HEK293 (cell line): ENCODE measurements at regions not wholly inside any gene's neighbourhood (a gene's known extent, or its start where the extent isn't known, plus 50 kb on each side); places are given as distances from the start of the nearest gene placed in this dataset.

Experiments used
- CTCF ChIA-PET: fragments of 350-600 bp; formaldehyde crosslinking; extraction: SDS; loops from one replicate; lab custom pipeline; 2021; ENCODE audit warnings: antibody characterized with exemption; lab: Yijun Ruan, JAX
- POLR2A ChIA-PET: fragments of 300-600 bp; formaldehyde crosslinking; extraction: SDS; loops from one replicate; lab custom pipeline; 2020; ENCODE audit warnings: antibody characterized with exemption, inconsistent platforms; lab: Yijun Ruan, JAX
- H3K27ac ChIP-seq: fragments of 200-500 bp; sonication (Bioruptor generic); 2 replicates; pipeline ENCODE4 v1.5.1; 2014; ENCODE audit warnings: low read depth, low read length, control low read depth, inconsistent platforms; ENCODE audit errors: extremely low read depth
- H3K36me3 ChIP-seq, 2 experiments: fragments of 200-500 bp in 1 of 2; sonication (Bioruptor generic) in 1 of 2; 1 replicate in 1 of 2; 2 replicates in 1 of 2; pipeline ENCODE4 v1.5.1; 2014 to 2017; ENCODE audit warnings: inconsistent platforms in 2 of 2, low read length in 2 of 2; ENCODE audit not compliant: control insufficient read depth in 2 of 2, insufficient read depth in 1 of 2
- H3K4me1 ChIP-seq: fragments of 200-500 bp; sonication (Bioruptor generic); 2 replicates; pipeline ENCODE4 v1.5.1; 2014; ENCODE audit warnings: mild to moderate bottlenecking, low read length, inconsistent platforms; ENCODE audit not compliant: control insufficient read depth, insufficient read depth
- H3K4me3 ChIP-seq: 2 replicates; pipeline ENCODE4 v1.5.1; 2011; ENCODE audit warnings: low read depth, mild to moderate bottlenecking, control low read depth, low read length, moderate library complexity
- H3K9me3 ChIP-seq: fragments of 200-500 bp; sonication (Bioruptor generic); 2 replicates; pipeline ENCODE4 v1.5.1; 2014; ENCODE audit warnings: low read depth, low read length, inconsistent platforms; ENCODE audit not compliant: control insufficient read depth, insufficient read depth
- GLI2 ChIP-seq: fragments of 450-650 bp; formaldehyde crosslinking; IDR thresholded peaks from 2 replicates; pipeline ENCODE4; 2017; ENCODE audit warnings: missing biosample characterization, missing genetic modification characterization, low read depth, borderline replicate concordance
- HIC1 ChIP-seq: fragments of 450-650 bp; formaldehyde crosslinking; IDR thresholded peaks from 2 replicates; pipeline ENCODE4 v1.5.1; 2016; ENCODE audit warnings: missing biosample characterization, missing genetic modification characterization
- INSM2 ChIP-seq: fragments of 450-650 bp; formaldehyde crosslinking; IDR thresholded peaks from 2 replicates; pipeline ENCODE4 v1.5.1; 2016; ENCODE audit warnings: missing biosample characterization, missing genetic modification characterization
- MZF1 ChIP-seq: fragments of 450-650 bp; formaldehyde crosslinking; IDR thresholded peaks from 2 replicates; pipeline ENCODE4 v1.5.1; 2017; ENCODE audit warnings: missing biosample characterization, missing genetic modification characterization, borderline replicate concordance
- YY1 ChIP-seq: fragments of 450-650 bp; formaldehyde crosslinking; IDR thresholded peaks from 2 replicates; pipeline ENCODE4 v1.5.1; 2018; ENCODE audit warnings: missing biosample characterization, missing genetic modification characterization
- ZNF121 ChIP-seq: fragments of 450-650 bp; formaldehyde crosslinking; IDR thresholded peaks from 2 replicates; pipeline ENCODE4 v1.5.1; 2016; ENCODE audit warnings: missing biosample characterization, missing genetic modification characterization
- ZNF140 ChIP-seq: fragments of 450-650 bp; formaldehyde crosslinking; IDR thresholded peaks from 2 replicates; pipeline ENCODE4 v1.5.1; 2016; ENCODE audit warnings: missing biosample characterization, missing genetic modification characterization
- ZNF16 ChIP-seq: fragments of 450-650 bp; formaldehyde crosslinking; IDR thresholded peaks from 2 replicates; pipeline ENCODE4 v1.5.1; 2016; ENCODE audit warnings: low read depth, missing biosample characterization, missing genetic modification characterization
- ZNF19 ChIP-seq: fragments of 450-650 bp; formaldehyde crosslinking; IDR thresholded peaks from 2 replicates; pipeline ENCODE4; 2016; ENCODE audit warnings: missing biosample characterization, missing genetic modification characterization, low read depth
- ZNF2 ChIP-seq: fragments of 450-650 bp; formaldehyde crosslinking; IDR thresholded peaks from 2 replicates; pipeline ENCODE4 v1.5.1; 2016; ENCODE audit warnings: missing biosample characterization, missing genetic modification characterization
- ZNF202 ChIP-seq: fragments of 450-650 bp; formaldehyde crosslinking; IDR thresholded peaks from 2 replicates; pipeline ENCODE4 v1.5.1; 2016; ENCODE audit warnings: missing biosample characterization, missing genetic modification characterization, borderline replicate concordance
- ZNF211 ChIP-seq: fragments of 450-650 bp; formaldehyde crosslinking; IDR thresholded peaks from 2 replicates; pipeline ENCODE4 v1.5.1; 2016; ENCODE audit warnings: low read depth, missing biosample characterization, missing genetic modification characterization
- ZNF23 ChIP-seq: fragments of 450-650 bp; formaldehyde crosslinking; IDR thresholded peaks from 2 replicates; pipeline ENCODE4 v1.5.1; 2016; ENCODE audit warnings: missing biosample characterization, missing genetic modification characterization, borderline replicate concordance
- ZNF341 ChIP-seq: fragments of 450-650 bp; formaldehyde crosslinking; IDR thresholded peaks from 2 replicates; pipeline ENCODE4; 2016; ENCODE audit warnings: low read depth, missing biosample characterization, missing genetic modification characterization
- ZNF366 ChIP-seq: fragments of 450-650 bp; formaldehyde crosslinking; conservative IDR thresholded peaks from 2 replicates; pipeline ENCODE4 v1.5.1; 2016; ENCODE audit warnings: missing biosample characterization, missing genetic modification characterization
- ZNF423 ChIP-seq: fragments of 450-650 bp; formaldehyde crosslinking; IDR thresholded peaks from 2 replicates; pipeline ENCODE4 v1.5.1; 2016; ENCODE audit warnings: missing biosample characterization, missing genetic modification characterization
- ZNF48 ChIP-seq: fragments of 450-650 bp; formaldehyde crosslinking; IDR thresholded peaks from 2 replicates; pipeline ENCODE4 v1.5.1; 2016; ENCODE audit warnings: missing biosample characterization, missing genetic modification characterization
- ZNF501 ChIP-seq: fragments of 450-650 bp; formaldehyde crosslinking; IDR thresholded peaks from 2 replicates; pipeline ENCODE4 v1.5.1; 2016; ENCODE audit warnings: missing biosample characterization, missing genetic modification characterization
- ZNF555 ChIP-seq: fragments of 450-650 bp; formaldehyde crosslinking; conservative IDR thresholded peaks from 2 replicates; pipeline ENCODE4 v1.5.1; 2017; ENCODE audit warnings: missing biosample characterization, mild to moderate bottlenecking, missing genetic modification characterization, inconsistent platforms
- ZNF600 ChIP-seq: fragments of 450-650 bp; formaldehyde crosslinking; IDR thresholded peaks from 2 replicates; pipeline ENCODE4 v1.5.1; 2016; ENCODE audit warnings: missing biosample characterization, missing genetic modification characterization
- ZNF629 ChIP-seq: fragments of 450-650 bp; formaldehyde crosslinking; IDR thresholded peaks from 2 replicates; pipeline ENCODE4 v1.5.1; 2017; ENCODE audit warnings: missing biosample characterization, missing genetic modification characterization
- ZSCAN23 ChIP-seq: fragments of 450-650 bp; formaldehyde crosslinking; IDR thresholded peaks from 2 replicates; pipeline ENCODE4 v1.5.1; 2016; ENCODE audit warnings: missing biosample characterization, missing genetic modification characterization
- ZSCAN30 ChIP-seq: fragments of 450-650 bp; IDR thresholded peaks from 2 replicates; pipeline ENCODE4 v1.5.1; 2018; ENCODE audit warnings: missing biosample characterization, mild to moderate bottlenecking, missing genetic modification characterization, moderate library complexity
- TF ChIP-seq, protein P1 (sequence below): fragments of 450-650 bp; formaldehyde crosslinking; IDR thresholded peaks from 2 replicates; pipeline ENCODE4 v1.5.1; 2016; ENCODE audit warnings: missing biosample characterization, missing genetic modification characterization

GRCh38 chr1:105914403-105914802 lies 1142.1 kb upstream of the PRMT6 start:
- CTCF ChIA-PET, result no interaction called here
- POLR2A ChIA-PET, result no interaction called here
- H3K9me3 ChIP-seq, result no peaks in the 10 kb centered on the region
- H3K36me3 ChIP-seq, result no peaks in the 10 kb centered on the region
- H3K4me3 ChIP-seq, result no peak overlapping the region
- TF ChIP-seq ZNF501 (tag by site-specific recombination) (no peak), ZNF121 (tag by site-specific recombination) (no peak), ZNF48 (no peak)
- TF ChIP-seq, protein P1, sequence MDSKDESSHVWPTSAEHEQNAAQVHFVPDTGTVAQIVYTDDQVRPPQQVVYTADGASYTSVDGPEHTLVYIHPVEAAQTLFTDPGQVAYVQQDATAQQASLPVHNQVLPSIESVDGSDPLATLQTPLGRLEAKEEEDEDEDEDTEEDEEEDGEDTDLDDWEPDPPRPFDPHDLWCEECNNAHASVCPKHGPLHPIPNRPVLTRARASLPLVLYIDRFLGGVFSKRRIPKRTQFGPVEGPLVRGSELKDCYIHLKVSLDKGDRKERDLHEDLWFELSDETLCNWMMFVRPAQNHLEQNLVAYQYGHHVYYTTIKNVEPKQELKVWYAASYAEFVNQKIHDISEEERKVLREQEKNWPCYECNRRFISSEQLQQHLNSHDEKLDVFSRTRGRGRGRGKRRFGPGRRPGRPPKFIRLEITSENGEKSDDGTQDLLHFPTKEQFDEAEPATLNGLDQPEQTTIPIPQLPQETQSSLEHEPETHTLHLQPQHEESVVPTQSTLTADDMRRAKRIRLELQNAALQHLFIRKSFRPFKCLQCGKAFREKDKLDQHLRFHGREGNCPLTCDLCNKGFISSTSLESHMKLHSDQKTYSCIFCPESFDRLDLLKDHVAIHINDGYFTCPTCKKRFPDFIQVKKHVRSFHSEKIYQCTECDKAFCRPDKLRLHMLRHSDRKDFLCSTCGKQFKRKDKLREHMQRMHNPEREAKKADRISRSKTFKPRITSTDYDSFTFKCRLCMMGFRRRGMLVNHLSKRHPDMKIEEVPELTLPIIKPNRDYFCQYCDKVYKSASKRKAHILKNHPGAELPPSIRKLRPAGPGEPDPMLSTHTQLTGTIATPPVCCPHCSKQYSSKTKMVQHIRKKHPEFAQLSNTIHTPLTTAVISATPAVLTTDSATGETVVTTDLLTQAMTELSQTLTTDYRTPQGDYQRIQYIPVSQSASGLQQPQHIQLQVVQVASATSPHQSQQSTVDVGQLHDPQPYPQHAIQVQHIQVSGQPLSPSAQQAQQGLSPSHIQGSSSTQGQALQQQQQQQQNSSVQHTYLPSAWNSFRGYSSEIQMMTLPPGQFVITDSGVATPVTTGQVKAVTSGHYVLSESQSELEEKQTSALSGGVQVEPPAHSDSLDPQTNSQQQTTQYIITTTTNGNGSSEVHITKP (tag by site-specific recombination), result no peak
- no peak overlapping the region for H3K27ac ChIP-seq
- no peaks in the 10 kb centered on the region for H3K4me1 ChIP-seq

DNA sequence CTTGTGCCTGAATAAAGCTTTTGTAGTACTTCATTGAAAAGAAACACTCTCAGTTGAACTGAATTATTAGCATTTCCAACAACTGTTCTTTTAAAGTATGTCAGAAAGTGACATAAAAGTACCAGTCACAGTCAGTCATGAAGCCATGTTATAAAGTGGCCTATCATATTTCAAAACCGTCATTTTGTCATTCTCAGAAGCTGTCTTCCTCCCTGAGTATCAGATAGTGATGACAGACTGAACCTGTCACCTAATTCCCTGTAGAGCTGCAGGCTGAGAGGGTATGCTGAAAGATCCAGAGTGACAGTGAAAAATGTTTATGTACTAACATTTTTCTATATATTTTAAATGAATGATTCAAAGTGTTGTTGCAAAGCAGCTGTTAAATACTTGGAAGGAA lies 1121.7 kb upstream of the PRMT6 start:
- no peaks in the 10 kb centered on the region for H3K36me3 ChIP-seq
- no peak overlapping the region for H3K4me3 ChIP-seq
- H3K4me1 ChIP-seq, result no peaks in the 10 kb centered on the region
- ChIA-PET POLR2A (no interaction called here), CTCF (no interaction called here)
- TF ChIP-seq ZNF366 (tag by site-specific recombination) (no peak), ZNF555 (no peak), MZF1 (tag by site-specific recombination) (no peak), ZSCAN23 (tag by site-specific recombination) (no peak), ZNF16 (tag by site-specific recombination) (no peak), YY1 (tag by site-specific recombination) (no peak), ZNF19 (no peak)
- H3K27ac ChIP-seq, result no peak overlapping the region
- no peaks in the 10 kb centered on the region for H3K9me3 ChIP-seq

DNA sequence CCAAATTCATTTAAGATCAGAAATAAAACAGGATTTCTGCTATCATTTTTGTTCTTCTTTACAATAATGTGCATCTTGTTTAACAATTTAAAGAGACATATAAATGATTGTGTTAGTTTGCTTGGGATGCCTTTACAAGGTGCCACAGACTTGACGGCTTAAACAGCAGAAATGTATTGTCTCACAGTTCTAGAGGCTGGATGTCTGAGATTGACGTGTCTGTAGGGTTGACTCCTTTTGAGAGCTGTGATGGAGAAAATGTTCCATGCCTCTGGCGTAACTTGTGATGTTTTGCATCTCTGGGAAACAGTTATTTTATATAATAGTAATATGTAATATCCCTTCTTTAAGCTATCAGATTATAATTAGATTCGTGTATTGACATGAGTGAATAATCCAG lies 1091.6 kb upstream of the PRMT6 start:
- H3K36me3 ChIP-seq, result no peaks in the 10 kb centered on the region
- H3K9me3 ChIP-seq, result no peaks in the 10 kb centered on the region
- POLR2A ChIA-PET, result no interaction called here
- H3K4me1 ChIP-seq, result no peaks in the 10 kb centered on the region
- H3K4me3 ChIP-seq, result no peak overlapping the region
- TF ChIP-seq ZNF2 (tag by site-specific recombination) (no peak), ZNF629 (tag by site-specific recombination) (no peak), GLI2 (tag by site-specific recombination) (no peak), ZNF48 (no peak), ZNF202 (tag by site-specific recombination) (no peak), ZNF423 (tag by site-specific recombination) (no peak), ZNF23 (no peak)
- CTCF ChIA-PET, result no interaction called here
- H3K27ac ChIP-seq, result no peak overlapping the region

DNA sequence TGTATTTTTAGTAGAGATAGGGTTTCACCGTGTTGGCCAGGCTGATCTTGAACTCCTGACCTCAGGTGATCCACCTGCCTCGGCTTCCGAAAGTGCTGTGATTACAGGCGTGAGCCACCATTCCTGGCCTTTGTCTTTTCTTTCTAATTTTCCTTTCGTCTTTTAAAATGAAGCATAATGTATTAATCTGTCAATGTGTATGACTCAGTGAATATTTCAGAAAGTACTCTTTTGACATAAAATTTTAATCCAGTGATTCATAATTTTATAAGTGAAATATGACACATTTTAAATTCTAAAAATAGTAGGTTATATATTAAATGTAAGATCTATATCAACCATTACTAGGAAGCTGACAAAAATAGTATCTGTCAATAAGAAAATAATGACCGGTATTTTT lies 1059.0 kb upstream of the PRMT6 start:
- H3K4me1 ChIP-seq, result no peaks in the 10 kb centered on the region
- H3K9me3 ChIP-seq, result no peaks in the 10 kb centered on the region
- H3K27ac ChIP-seq, result no peak overlapping the region
- no peaks in the 10 kb centered on the region for H3K36me3 ChIP-seq
- H3K4me3 ChIP-seq, result no peak overlapping the region
- CTCF ChIA-PET, result no interaction called here
- POLR2A ChIA-PET, result no interaction called here
- TF ChIP-seq ZSCAN30 (tag by site-specific recombination), result no peak
- TF ChIP-seq ZNF341, result no peak
- no peak for TF ChIP-seq INSM2 (tag by site-specific recombination)
- no peak for TF ChIP-seq HIC1
- TF ChIP-seq GLI2 (tag by site-specific recombination), result no peak
- no peak for TF ChIP-seq ZNF140 (tag by site-specific recombination)
- no peak for TF ChIP-seq ZNF211
- TF ChIP-seq ZNF600 (tag by site-specific recombination), result no peak
